Adrenal gland (tissue), 5 donors: ENCODE measurements at regions not wholly inside any gene's neighbourhood (a gene's known extent, or its start where the extent isn't known, plus 50 kb on each side); places are given as distances from the start of the nearest gene placed in this dataset.

Experiments used
- CTCF ChIP-seq, 6 experiments: fragments of 450-650 bp in 4 of 6; fragments of 200-600 bp in 2 of 6; sonication (generic) in 1 of 6; IDR thresholded peaks; 1 replicate in 5 of 6; 2 replicates in 1 of 6; pipeline versions ENCODE4 v1.5.1 to v1.8.0; 2016 to 2021; ENCODE audit warnings: antibody characterized with exemption in 6 of 6, mild to moderate bottlenecking in 2 of 6, moderate library complexity in 1 of 6
- POLR2A ChIP-seq, 2 donors: fragments of 450-650 bp; IDR thresholded peaks; one replicate each; pipeline ENCODE4 v1.6.1; 2017; ENCODE audit warnings: antibody characterized with exemption in 2 of 2, mild to moderate bottlenecking in 2 of 2, moderate library complexity in 1 of 2
- donor health status: DM: no; HTN: no; CAD: no.

DNA sequence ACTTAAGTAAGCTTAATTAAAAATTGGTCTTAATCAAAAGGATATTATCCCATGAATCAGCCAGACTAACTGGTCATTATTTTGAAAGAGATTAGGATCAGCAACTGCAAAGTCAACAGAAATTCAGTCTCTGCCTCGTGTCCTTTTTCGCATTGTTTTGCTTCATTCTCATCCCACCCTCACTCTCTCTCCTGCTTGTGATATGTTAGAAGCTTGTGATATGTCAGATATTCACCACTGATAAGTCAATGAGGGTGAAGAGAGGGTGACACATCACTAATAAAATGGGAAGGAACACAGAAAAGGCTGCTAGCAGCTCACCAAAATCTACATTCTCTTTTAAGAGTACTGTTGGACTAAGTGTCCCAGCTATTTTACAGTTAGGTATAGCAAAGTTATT lies 146.1 kb downstream of the SUCNR1 start:
- TF ChIP-seq CTCF (IDR thresholded peaks at IDR 0.05) = no peak
- TF ChIP-seq POLR2A (IDR thresholded peaks at IDR 0.05) = no peak
